Sigmoid colon (tissue), 4 donors: ENCODE measurements at regions not wholly inside any gene's neighbourhood (a gene's known extent, or its start where the extent isn't known, plus 50 kb on each side); places are given as distances from the start of the nearest gene placed in this dataset.

Experiments
- CTCF ChIP-seq, 4 experiments: fragments of 450-650 bp in 3 of 4; fragments of 200-600 bp in 1 of 4; IDR thresholded peaks; one replicate each; pipeline ENCODE4 v1.5.1; 2016 to 2019; ENCODE audit warnings: antibody characterized with exemption in 4 of 4, mild to moderate bottlenecking in 3 of 4, moderate library complexity in 2 of 4
- POLR2A ChIP-seq, 2 donors: fragments of 450-650 bp; IDR thresholded peaks; one replicate each; pipeline ENCODE4 v1.6.1; 2016; ENCODE audit warnings: antibody characterized with exemption in 2 of 2, mild to moderate bottlenecking in 2 of 2, moderate library complexity in 2 of 2
- POLR2AphosphoS5 ChIP-seq, 4 donors: sonication (generic); formaldehyde crosslinking; IDR thresholded peaks; one replicate each; pipeline ENCODE4 v1.6.1; 2017; ENCODE audit warnings: antibody characterized with exemption in 4 of 4

DNA sequence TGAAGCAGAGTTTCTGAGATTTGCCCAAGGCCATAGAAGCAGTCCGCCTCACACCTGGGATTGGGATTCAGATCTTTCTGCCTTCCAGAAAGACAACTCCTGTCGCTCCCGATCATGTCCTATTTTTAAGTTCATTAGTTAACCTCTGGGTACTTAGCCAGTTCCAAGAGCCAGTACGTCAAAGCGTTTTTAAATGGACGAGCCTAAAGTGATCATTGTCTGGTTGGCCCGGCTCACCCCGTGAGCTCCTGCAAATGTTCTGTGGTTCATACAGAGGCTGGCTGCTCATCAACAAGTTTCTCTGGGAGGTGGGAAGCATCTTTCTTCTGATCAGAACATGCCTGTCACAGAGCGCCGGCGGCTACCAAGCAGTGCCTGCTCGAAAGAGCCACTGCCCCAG is 554.5 kb upstream of the WWC1 start:
- TF ChIP-seq POLR2A (IDR thresholded peaks at IDR 0.05) = no peak
- TF ChIP-seq POLR2AphosphoS5 (IDR thresholded peaks at IDR 0.05) = no peak
- no peak for TF ChIP-seq CTCF (IDR thresholded peaks at IDR 0.05)
